Activated CD4-positive, alpha-beta T cell treated with anti-CD3 and anti-CD28 coated beads, Interleukin-2, amount 50 U/mL, for 16 hours (primary cell): ENCODE measurements at regions not wholly inside any gene's neighbourhood (a gene's known extent, or its start where the extent isn't known, plus 50 kb on each side); places are given as distances from the start of the nearest gene placed in this dataset.

Experiments
- DNase-seq: peaks from one replicate; pipeline ENCODE4 v3.0.0-alpha.2; 2020

GRCh38 chr16:13554005-13554404 is 365.9 kb upstream of the ERCC4 start:
- DNase-seq: no peak

DNA sequence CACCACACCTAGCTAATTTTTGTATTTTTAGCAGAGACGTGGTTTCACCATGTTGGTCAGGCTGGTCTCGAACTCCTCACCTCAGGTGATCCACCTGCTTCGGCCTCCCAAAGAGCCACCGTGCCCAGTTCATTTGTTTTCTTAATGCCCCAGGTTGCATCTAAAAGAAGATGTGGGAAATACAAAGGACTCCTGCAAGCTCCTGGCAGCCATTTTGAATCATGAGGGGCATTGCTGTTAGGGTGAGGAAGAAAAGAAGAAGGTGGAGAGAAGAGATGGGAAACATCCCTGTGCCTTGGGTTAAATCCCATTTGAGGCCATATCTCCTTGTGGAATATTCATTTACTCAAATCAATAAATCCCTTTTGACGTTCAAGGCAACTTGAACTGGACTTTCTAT is 365.3 kb upstream of the ERCC4 start:
- DNase-seq: no peak

- no peak for DNase-seq
Measured at GRCh38 chr16:13557418-13557817, 362.5 kb upstream of the ERCC4 start.

GRCh38 chr16:13558752-13559151 is 361.2 kb upstream of the ERCC4 start:
- no peak for DNase-seq

GRCh38 chr16:13559624-13560023 is 360.3 kb upstream of the ERCC4 start:
- DNase-seq: no peak

DNA sequence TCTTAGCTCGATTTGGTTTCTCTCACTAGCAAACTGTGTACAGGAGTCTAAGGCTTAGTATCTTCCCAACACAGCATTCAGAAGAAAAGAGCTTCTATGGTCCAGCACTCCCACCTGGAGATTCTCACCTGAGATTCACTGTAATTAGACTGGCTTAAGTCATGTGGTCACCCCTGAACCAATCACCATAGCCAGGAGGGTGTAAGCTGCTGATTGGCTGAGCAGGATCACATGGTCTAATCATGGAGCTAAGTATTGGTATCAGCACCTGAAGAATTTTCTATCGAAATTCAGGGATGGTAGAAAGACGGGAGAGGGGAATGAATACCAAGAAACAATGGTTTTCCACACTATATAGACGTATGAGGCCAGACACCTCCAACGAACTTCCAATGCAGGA is 359.8 kb upstream of the ERCC4 start:
- no peak for DNase-seq

GRCh38 chr16:13561291-13562070 is 358.5 kb upstream of the ERCC4 start:
- no peak for DNase-seq

DNA sequence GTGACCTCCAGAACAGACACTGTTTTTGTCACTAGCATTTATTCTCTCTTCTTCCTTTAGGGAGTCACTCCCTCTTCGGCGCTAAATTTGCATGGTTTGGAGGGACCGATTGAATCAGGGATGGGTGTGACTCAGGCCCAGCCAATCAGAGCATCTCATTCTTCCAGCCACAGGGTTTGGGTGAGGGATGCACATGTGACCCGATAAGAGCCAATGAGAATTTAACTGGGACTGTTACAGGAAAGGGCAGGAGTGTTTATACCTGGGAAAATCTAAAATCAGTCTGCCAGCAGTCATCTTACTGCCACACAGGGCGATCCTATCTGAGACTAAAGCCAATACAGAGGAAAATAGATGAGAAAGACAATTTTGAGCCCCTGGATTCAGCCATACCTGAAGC is 351.2 kb upstream of the ERCC4 start:
- DNase-seq: no peak

- no peak for DNase-seq
Measured at GRCh38 chr16:13569986-13570385, 350.0 kb upstream of the ERCC4 start.

GRCh38 chr16:13571036-13571435 is 348.9 kb upstream of the ERCC4 start:
- DNase-seq: no peak

- DNase-seq: no peak
Measured at GRCh38 chr16:13573903-13574302, 346.1 kb upstream of the ERCC4 start.

GRCh38 chr16:13586051-13586450 is 333.9 kb upstream of the ERCC4 start:
- no peak for DNase-seq

- no peak for DNase-seq
Measured at GRCh38 chr16:13587181-13587580, 332.8 kb upstream of the ERCC4 start.

DNA sequence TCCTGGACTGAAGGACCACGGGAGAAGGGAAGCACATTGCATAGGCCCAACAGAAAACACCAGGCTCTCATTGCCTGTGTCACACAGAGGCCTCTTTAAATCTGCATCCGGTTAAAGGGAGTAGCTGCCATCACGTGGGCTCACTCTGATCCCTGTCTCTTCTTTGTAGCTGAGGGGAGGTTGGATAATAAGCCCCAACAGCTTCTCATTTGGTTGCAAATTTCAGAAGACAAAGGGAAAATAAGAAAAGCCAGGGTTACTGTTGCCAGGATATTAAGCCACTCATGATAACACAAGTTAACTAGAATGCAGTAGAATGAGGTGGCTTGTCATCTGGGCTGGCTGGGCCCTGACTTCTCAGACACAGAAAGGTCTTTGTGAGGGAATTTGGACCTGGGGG is 325.1 kb upstream of the ERCC4 start:
- no peak for DNase-seq

DNA sequence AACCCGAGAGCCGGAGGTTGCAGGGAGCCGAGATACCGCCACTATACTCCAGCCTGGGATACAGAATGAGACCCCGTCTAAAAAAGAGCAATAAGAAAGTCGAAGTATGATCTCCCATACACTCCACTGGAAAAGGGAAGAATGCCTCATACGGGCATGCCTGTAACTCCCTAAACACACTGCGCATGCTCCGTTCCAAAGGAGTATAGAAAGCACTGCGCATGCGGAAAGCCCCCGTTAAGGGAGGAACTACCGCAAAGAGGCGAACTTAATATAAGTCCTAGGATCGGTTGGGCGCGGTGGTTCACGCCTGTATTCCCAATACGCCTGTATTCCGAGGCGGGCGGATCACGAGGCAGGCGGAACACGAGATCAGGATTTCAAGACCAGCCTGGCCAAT is 313.1 kb upstream of the ERCC4 start:
- DNase-seq: no peak

DNA sequence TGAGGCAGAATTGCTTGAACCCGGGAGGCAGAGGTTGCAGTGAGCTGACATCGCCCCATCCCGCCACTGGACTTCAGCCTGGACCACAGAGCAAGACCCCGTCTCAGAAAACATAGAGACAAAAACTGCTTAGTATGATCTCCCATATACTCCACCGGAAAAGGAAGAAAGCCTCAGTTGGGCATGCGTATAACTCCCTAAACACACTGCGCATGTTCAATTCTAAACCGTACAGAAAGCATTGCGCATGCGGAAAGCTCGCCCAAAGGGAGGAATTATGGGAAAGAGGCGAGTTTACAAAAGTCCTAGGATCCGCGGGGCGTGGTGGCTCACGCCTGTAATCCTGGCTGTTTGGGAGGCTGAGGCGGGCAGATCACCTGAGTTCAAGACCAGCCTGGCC is 312.7 kb upstream of the ERCC4 start:
- DNase-seq: no peak

GRCh38 chr16:13611596-13611995 is 308.4 kb upstream of the ERCC4 start:
- DNase-seq: no peak

GRCh38 chr16:13612623-13613022 is 307.3 kb upstream of the ERCC4 start:
- no peak for DNase-seq

GRCh38 chr16:13613165-13613564 is 306.8 kb upstream of the ERCC4 start:
- DNase-seq: no peak

- DNase-seq: no peak
Measured at GRCh38 chr16:13621639-13622038, 298.3 kb upstream of the ERCC4 start.

- DNase-seq: no peak
Measured at GRCh38 chr16:13628156-13628555, 291.8 kb upstream of the ERCC4 start.

- no peak for DNase-seq
Measured at GRCh38 chr16:13629704-13630103, 290.2 kb upstream of the ERCC4 start.

GRCh38 chr16:13630374-13630773 is 289.6 kb upstream of the ERCC4 start:
- DNase-seq: no peak

DNA sequence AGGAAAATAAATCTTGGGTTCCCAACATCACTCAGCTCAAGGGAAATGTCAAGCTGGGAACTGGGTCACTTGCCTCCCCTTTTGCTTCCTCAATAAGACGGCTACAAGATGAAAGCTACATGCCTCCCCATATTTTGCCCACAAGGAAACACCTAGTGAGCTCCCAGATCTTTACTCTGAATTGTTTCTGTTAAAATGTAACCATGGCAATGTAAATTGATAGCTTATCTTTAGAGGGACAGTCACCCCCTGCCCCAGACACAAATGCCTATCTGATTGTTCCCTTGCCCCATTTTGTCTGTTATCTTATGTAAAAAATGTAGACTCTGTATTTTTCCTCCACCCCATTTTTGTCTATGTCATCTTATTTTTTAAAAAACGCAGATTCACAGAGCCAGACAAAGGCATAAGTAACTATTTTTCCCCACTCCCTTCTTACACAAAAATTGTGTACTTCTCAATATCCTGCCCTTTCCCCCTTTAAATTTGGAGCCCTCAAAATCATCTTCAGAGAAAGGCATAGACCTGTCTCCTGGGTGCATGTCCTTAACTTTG is 288.7 kb upstream of the ERCC4 start:
- no peak for DNase-seq

DNA sequence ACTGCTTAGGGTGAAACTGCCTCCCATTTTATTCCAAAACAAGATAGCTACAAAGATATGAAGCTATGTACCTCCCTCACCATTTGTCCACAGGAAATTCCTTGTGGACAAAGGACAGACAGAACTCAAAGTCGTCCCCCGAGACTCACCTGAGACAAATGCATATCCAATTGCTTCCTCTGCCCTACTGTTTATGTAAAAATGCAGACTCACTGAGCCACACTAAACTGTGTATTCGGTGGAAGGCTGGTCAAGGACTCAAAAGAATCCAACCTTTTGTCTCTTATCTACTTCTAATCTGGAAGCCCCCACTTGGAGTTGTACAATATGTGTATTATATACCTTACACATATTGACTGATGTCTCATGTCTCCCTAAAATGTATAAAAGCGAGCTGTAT is 288.0 kb upstream of the ERCC4 start:
- no peak for DNase-seq
